ENCODE measurements at regions not wholly inside any gene's neighbourhood (a gene's known extent, or its start where the extent isn't known, plus 50 kb on each side); places are given as distances from the start of the nearest gene placed in this dataset.

- Histone ChIP-seq H3K4me1 (ENCODE audit: insufficient read depth, low read length, poor library complexity, severe bottlenecking) (no peaks in the 10 kb centered on the region), H3K27ac (ENCODE audit: low read depth, low read length, poor library complexity, severe bottlenecking) (no peak overlapping the region), H4K20me1 (ENCODE audit: insufficient read depth, low read length) (no peaks in the 10 kb centered on the region), H2AFZ (ENCODE audit: low read length) (no peak overlapping the region), H3K9me2 (ENCODE audit: insufficient read depth, low read length) (no peaks in the 10 kb centered on the region), H3K9me3 (ENCODE audit: low read length) (no peaks in the 10 kb centered on the region), H3K36me3 (ENCODE audit: insufficient read depth, low read length) (no peaks in the 10 kb centered on the region), H3K4me3 (ENCODE audit: low read depth, low read length, poor library complexity, severe bottlenecking) (no peak overlapping the region), H3K4me2 (ENCODE audit: low read length) (no peak overlapping the region), H3K79me2 (ENCODE audit: insufficient read depth, low read depth, low read length) (no peaks in the 10 kb centered on the region)
- ChIA-PET CTCF (ENCODE audit: unreplicated experiment) (no interaction called here), POLR2A (no interaction called here)
- TF ChIP-seq EZH2phosphoT487 (IDR thresholded peaks at IDR 0.05; ENCODE audit: borderline replicate concordance, low read depth, low read length) (no peak), CTCF (conservative IDR thresholded peaks at IDR 0.05; ENCODE audit: low read length) (no peak)
- no TSS peak for BruUV-seq (replicated peaks)
- DNase-seq (ENCODE audit: low spot score): no peak
- intact Hi-C loops (cut with micrococcal nuclease; ENCODE audit: unreplicated experiment): no loop called here
Observed at GRCh38 chr13:60945396-60945795, 470.3 kb downstream of the PCDH20 start.

- CTCF ChIA-PET (ENCODE audit: unreplicated experiment): no interaction called here
- Histone ChIP-seq H3K79me2 (ENCODE audit: insufficient read depth, low read depth, low read length) (no peaks in the 10 kb centered on the region), H3K27ac (ENCODE audit: low read depth, low read length, poor library complexity, severe bottlenecking) (no peak overlapping the region), H3K9me2 (ENCODE audit: insufficient read depth, low read length) (no peaks in the 10 kb centered on the region), H3K4me2 (ENCODE audit: low read length) (no peak overlapping the region), H3K36me3 (ENCODE audit: insufficient read depth, low read length) (no peaks in the 10 kb centered on the region), H3K9me3 (ENCODE audit: low read length) (no peaks in the 10 kb centered on the region), H3K4me1 (ENCODE audit: insufficient read depth, low read length, poor library complexity, severe bottlenecking) (no peaks in the 10 kb centered on the region), H2AFZ (ENCODE audit: low read length) (no peak overlapping the region), H4K20me1 (ENCODE audit: insufficient read depth, low read length) (no peaks in the 10 kb centered on the region), H3K4me3 (ENCODE audit: low read depth, low read length, poor library complexity, severe bottlenecking) (no peak overlapping the region)
- TF ChIP-seq CTCF (conservative IDR thresholded peaks at IDR 0.05; ENCODE audit: low read length): no peak
- TF ChIP-seq EZH2phosphoT487 (IDR thresholded peaks at IDR 0.05; ENCODE audit: borderline replicate concordance, low read depth, low read length): no peak
- no TSS peak for BruUV-seq (replicated peaks)
- POLR2A ChIA-PET: interaction anchor here (0.5 kb wide), 1 partner anchor 236 kb away, joined by 3 read pairs; no protein-coding TSS in a partner anchor
- DNase-seq (ENCODE audit: low spot score): no peak
- intact Hi-C loops (cut with micrococcal nuclease; ENCODE audit: unreplicated experiment): no loop called here
Observed at GRCh38 chr13:60944863-60945262, 470.8 kb downstream of the PCDH20 start.

GRCh38 chr13:60944016-60944415 is 471.6 kb downstream of the PCDH20 start:
- TF ChIP-seq EZH2phosphoT487 (IDR thresholded peaks at IDR 0.05; ENCODE audit: borderline replicate concordance, low read depth, low read length): no peak
- Histone ChIP-seq H3K36me3 (ENCODE audit: insufficient read depth, low read length) (no peaks in the 10 kb centered on the region), H2AFZ (ENCODE audit: low read length) (no peak overlapping the region), H3K4me1 (ENCODE audit: insufficient read depth, low read length, poor library complexity, severe bottlenecking) (no peaks in the 10 kb centered on the region), H3K9me2 (ENCODE audit: insufficient read depth, low read length) (no peaks in the 10 kb centered on the region), H3K27ac (ENCODE audit: low read depth, low read length, poor library complexity, severe bottlenecking) (no peak overlapping the region), H3K4me3 (ENCODE audit: low read depth, low read length, poor library complexity, severe bottlenecking) (no peak overlapping the region), H3K79me2 (ENCODE audit: insufficient read depth, low read depth, low read length) (no peaks in the 10 kb centered on the region), H3K4me2 (ENCODE audit: low read length) (no peak overlapping the region), H3K9me3 (ENCODE audit: low read length) (no peaks in the 10 kb centered on the region), H4K20me1 (ENCODE audit: insufficient read depth, low read length) (no peaks in the 10 kb centered on the region)
- no peak for DNase-seq (ENCODE audit: low spot score)
- BruUV-seq (replicated peaks): no TSS peak
- intact Hi-C loops (cut with micrococcal nuclease; ENCODE audit: unreplicated experiment): no loop called here
- CTCF ChIA-PET (ENCODE audit: unreplicated experiment): no interaction called here
- POLR2A ChIA-PET: interaction anchor here (0.7 kb wide), 1 partner anchor 1586 kb away, joined by 3 read pairs; no protein-coding TSS in a partner anchor
